Testis (tissue), 2 donors: ENCODE measurements at regions not wholly inside any gene's neighbourhood (a gene's known extent, or its start where the extent isn't known, plus 50 kb on each side); places are given as distances from the start of the nearest gene placed in this dataset.

Source experiments
- DNase-seq: peaks from one replicate; pipeline ENCODE4 v3.0.0-alpha.2; 2019
- H3K27ac ChIP-seq, 2 donors: fragments of 200-600 bp; sonication (generic); one replicate each; pipeline ENCODE4 v1.5.1; 2019
- H3K27me3 ChIP-seq: fragments of 200-600 bp; sonication (generic); one replicate; pipeline ENCODE4 v1.5.1; 2019
- H3K36me3 ChIP-seq: fragments of 200-600 bp; sonication (generic); one replicate; pipeline ENCODE4 v1.5.1; 2017; ENCODE audit warnings: low read depth; ENCODE audit errors: missing control alignments
- H3K4me1 ChIP-seq: fragments of 200-600 bp; sonication (generic); one replicate; pipeline ENCODE4 v1.5.1; 2019
- H3K4me3 ChIP-seq, 2 donors: fragments of 200-600 bp; sonication (generic); one replicate each; pipeline ENCODE4 v1.5.1; 2017 to 2019
- H3K9me3 ChIP-seq: fragments of 200-600 bp; sonication (generic); one replicate; pipeline ENCODE4 v1.5.1; 2017
- POLR2A ChIP-seq: fragments of 450-650 bp; IDR thresholded peaks from one replicate; pipeline ENCODE4 v1.6.1; 2017; ENCODE audit warnings: antibody characterized with exemption, mild to moderate bottlenecking, moderate library complexity
- WGBS, 2 donors: methylation state at CpG; one replicate each; pipeline ENCODE4 v1.1.5; 2018; 5-methylcytosine and 5-hydroxymethylcytosine counted together
- intact Hi-C: fragments of 100-400 bp; cut with DNase I; formaldehyde crosslinking; loops from one replicate; pipeline ENCODE4 v1.15.1; 2023; ENCODE audit warnings: low total_unique reads
- TF ChIP-seq, protein P1 (sequence below), 3 experiments: fragments of 450-650 bp in 2 of 3; fragments of 200-600 bp in 1 of 3; sonication (generic) in 1 of 3; IDR thresholded peaks; one replicate each; pipeline ENCODE4 v1.5.1; 2016 to 2019; ENCODE audit warnings: antibody characterized with exemption in 3 of 3, mild to moderate bottlenecking in 2 of 3, moderate library complexity in 1 of 3

- no peaks in the 10 kb centered on the region for H3K9me3 ChIP-seq
- no peaks in the 10 kb centered on the region for H3K36me3 ChIP-seq
- H3K27ac ChIP-seq = no peak overlapping the region
- H3K4me3 ChIP-seq = no peak overlapping the region
- WGBS, 2 donors = 73 to 91% methylated on average over 2 of the region's 2 CpGs
- no peaks in the 10 kb centered on the region for H3K27me3 ChIP-seq
- TF ChIP-seq POLR2A = no peak
- TF ChIP-seq, protein P1, sequence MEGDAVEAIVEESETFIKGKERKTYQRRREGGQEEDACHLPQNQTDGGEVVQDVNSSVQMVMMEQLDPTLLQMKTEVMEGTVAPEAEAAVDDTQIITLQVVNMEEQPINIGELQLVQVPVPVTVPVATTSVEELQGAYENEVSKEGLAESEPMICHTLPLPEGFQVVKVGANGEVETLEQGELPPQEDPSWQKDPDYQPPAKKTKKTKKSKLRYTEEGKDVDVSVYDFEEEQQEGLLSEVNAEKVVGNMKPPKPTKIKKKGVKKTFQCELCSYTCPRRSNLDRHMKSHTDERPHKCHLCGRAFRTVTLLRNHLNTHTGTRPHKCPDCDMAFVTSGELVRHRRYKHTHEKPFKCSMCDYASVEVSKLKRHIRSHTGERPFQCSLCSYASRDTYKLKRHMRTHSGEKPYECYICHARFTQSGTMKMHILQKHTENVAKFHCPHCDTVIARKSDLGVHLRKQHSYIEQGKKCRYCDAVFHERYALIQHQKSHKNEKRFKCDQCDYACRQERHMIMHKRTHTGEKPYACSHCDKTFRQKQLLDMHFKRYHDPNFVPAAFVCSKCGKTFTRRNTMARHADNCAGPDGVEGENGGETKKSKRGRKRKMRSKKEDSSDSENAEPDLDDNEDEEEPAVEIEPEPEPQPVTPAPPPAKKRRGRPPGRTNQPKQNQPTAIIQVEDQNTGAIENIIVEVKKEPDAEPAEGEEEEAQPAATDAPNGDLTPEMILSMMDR (IDR thresholded peaks at IDR 0.05) = no peak
- DNase-seq = no peak
- no peaks in the 10 kb centered on the region for H3K4me1 ChIP-seq
- intact Hi-C loops = no loop called here
These were observed 450.6 kb upstream of the AUTS2 start for GRCh38 chr7:69147631-69148030.

- no peaks in the 10 kb centered on the region for H3K9me3 ChIP-seq
- no peaks in the 10 kb centered on the region for H3K4me1 ChIP-seq
- intact Hi-C loops = no loop called here
- H3K27ac ChIP-seq = no peak overlapping the region
- H3K36me3 ChIP-seq = no peaks in the 10 kb centered on the region
- TF ChIP-seq, protein P1 (IDR thresholded peaks at IDR 0.05) = no peak
- WGBS, 2 donors = 92% methylated on average over 12 of the region's 12 CpGs
- no peak overlapping the region for H3K4me3 ChIP-seq
- DNase-seq = no peak
- H3K27me3 ChIP-seq = no peaks in the 10 kb centered on the region
These were observed 448.2 kb upstream of the AUTS2 start for GRCh38 chr7:69149804-69150782.

DNA sequence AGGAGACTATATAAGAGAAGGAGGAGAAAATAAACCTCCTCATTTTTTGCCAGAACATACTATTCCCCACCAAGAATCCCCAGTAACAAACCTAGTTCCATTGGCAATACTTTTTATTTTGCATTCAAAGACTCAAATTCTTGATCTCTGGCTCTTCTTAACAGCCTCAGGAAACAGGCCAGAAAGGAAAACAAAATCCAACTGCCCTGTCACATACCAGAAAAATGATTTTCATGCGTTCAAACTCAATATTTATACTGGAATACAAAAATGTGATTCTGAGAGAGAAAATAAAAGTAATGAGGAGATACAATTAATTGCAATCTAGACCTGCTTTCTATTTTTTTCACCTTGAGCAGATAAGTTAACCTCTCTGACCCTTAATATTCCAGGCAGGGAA, 435.9 kb upstream of the AUTS2 start:
- no peaks in the 10 kb centered on the region for H3K4me1 ChIP-seq
- H3K36me3 ChIP-seq = no peaks in the 10 kb centered on the region
- WGBS, 2 donors = 56 to 57% methylated on average over 1 of the region's 1 CpG
- H3K27me3 ChIP-seq = no peaks in the 10 kb centered on the region
- no peak overlapping the region for H3K4me3 ChIP-seq
- no peak for DNase-seq
- TF ChIP-seq, protein P1 (IDR thresholded peaks at IDR 0.05) = no peak
- TF ChIP-seq POLR2A = no peak
- intact Hi-C loops = no loop called here
- H3K9me3 ChIP-seq = no peaks in the 10 kb centered on the region
- H3K27ac ChIP-seq = no peak overlapping the region

DNA sequence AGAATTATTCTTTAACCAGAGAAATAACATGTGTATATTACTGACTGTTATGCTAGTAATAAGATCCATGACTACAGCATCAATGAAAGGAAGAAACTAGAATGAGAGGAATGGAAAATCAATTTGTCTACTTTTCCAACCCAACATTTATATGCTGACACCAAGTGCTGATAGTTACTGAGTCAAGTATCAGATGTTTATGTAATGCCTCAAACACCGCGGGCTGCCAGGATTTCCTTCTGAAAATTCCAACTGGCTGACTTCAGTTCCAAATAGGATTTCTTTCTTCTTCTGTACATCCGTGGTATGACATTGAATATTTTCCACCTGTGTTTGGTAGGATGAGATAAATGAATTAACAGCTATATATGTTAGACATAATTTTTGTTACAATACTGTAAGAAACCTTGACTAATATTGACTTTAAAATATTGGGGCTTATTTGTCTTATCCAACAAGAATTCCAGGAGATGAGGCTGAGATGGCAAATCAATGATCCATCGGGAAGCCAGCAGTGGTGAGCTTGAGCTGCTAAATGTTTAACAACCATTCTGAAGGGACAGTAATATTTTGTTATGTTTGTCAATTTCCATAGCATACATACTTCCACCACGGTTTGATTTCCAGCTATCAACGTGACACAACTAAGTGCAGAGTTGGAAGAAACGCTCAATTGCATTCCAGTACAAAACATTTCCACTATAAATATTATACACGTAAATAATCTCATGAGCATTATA, 435.2 kb upstream of the AUTS2 start:
- H3K27ac ChIP-seq = no peak overlapping the region
- no peak overlapping the region for H3K4me3 ChIP-seq
- H3K27me3 ChIP-seq = no peaks in the 10 kb centered on the region
- H3K36me3 ChIP-seq = no peaks in the 10 kb centered on the region
- H3K4me1 ChIP-seq = no peaks in the 10 kb centered on the region
- intact Hi-C loops = no loop called here
- WGBS, 2 donors = 77 to 89% methylated on average over 8 of the region's 8 CpGs
- H3K9me3 ChIP-seq = no peaks in the 10 kb centered on the region
- TF ChIP-seq, protein P1 (IDR thresholded peaks at IDR 0.05) = no peak
- no peak for TF ChIP-seq POLR2A
- no peak for DNase-seq
